Stimulated activated CD8-positive, alpha-beta memory T cell treated with anti-CD3 and anti-CD28 coated beads, Interleukin-7, amount 100 ng/mL, for 1 hour (primary cell): ENCODE measurements at regions not wholly inside any gene's neighbourhood (a gene's known extent, or its start where the extent isn't known, plus 50 kb on each side); places are given as distances from the start of the nearest gene placed in this dataset.
"Not testable (repeated sequence)": the region's sequence is repeated elsewhere in the genome, so short reads cannot be mapped to it uniquely, and the experiment has no call there.

Source experiments
- DNase-seq, 2 donors: peaks; one replicate each; pipeline ENCODE4 v3.0.0-alpha.2; 2020; ENCODE audit warnings: low read depth in 2 of 2

GRCh38 chr14:66011855-66012254 is 474.3 kb upstream of the CCDC196 start:
- DNase-seq: no peak

GRCh38 chr14:66013607-66014006 is 472.6 kb upstream of the CCDC196 start:
- not testable (repeated sequence) for DNase-seq

GRCh38 chr14:66015071-66015780 is 470.9 kb upstream of the CCDC196 start:
- no peak for DNase-seq

- no peak for DNase-seq
Observed at GRCh38 chr14:66017927-66018326, 468.2 kb upstream of the CCDC196 start.

GRCh38 chr14:66022526-66022925 is 463.6 kb upstream of the CCDC196 start:
- no peak for DNase-seq

- no peak for DNase-seq
Observed at GRCh38 chr14:66025779-66026178, 460.4 kb upstream of the CCDC196 start.

GRCh38 chr14:66031981-66032380 is 454.2 kb upstream of the CCDC196 start:
- DNase-seq: not testable (repeated sequence)

- DNase-seq: no peak
Observed at GRCh38 chr14:66032800-66033199, 453.4 kb upstream of the CCDC196 start.

GRCh38 chr14:66036547-66036946 is 449.6 kb upstream of the CCDC196 start:
- no peak for DNase-seq

GRCh38 chr14:66037361-66037760 is 448.8 kb upstream of the CCDC196 start:
- no peak for DNase-seq

- DNase-seq: no peak
Observed at GRCh38 chr14:66038212-66038611, 448.0 kb upstream of the CCDC196 start.

GRCh38 chr14:66038618-66039017 is 447.6 kb upstream of the CCDC196 start:
- DNase-seq: no peak

- DNase-seq: no peak
Observed at GRCh38 chr14:66039495-66039894, 446.7 kb upstream of the CCDC196 start.

GRCh38 chr14:66041582-66041981 is 444.6 kb upstream of the CCDC196 start:
- no peak for DNase-seq

GRCh38 chr14:66043921-66044320 is 442.2 kb upstream of the CCDC196 start:
- DNase-seq: no peak

GRCh38 chr14:66045572-66046021 is 440.6 kb upstream of the CCDC196 start:
- DNase-seq: no peak

GRCh38 chr14:66046035-66046434 is 440.1 kb upstream of the CCDC196 start:
- DNase-seq: no peak

- no peak for DNase-seq
Observed at GRCh38 chr14:66046591-66046990, 439.6 kb upstream of the CCDC196 start.

GRCh38 chr14:66056268-66056907 is 429.8 kb upstream of the CCDC196 start:
- no peak for DNase-seq

- DNase-seq: no peak
Observed at GRCh38 chr14:66056926-66057552, 429.1 kb upstream of the CCDC196 start.

- no peak for DNase-seq
Observed at GRCh38 chr14:66065188-66065587, 421.0 kb upstream of the CCDC196 start.

- DNase-seq: no peak
Observed at GRCh38 chr14:66066981-66067776, 419.0 kb upstream of the CCDC196 start.
